ENCODE measurements at regions not wholly inside any gene's neighbourhood (a gene's known extent, or its start where the extent isn't known, plus 50 kb on each side); places are given as distances from the start of the nearest gene placed in this dataset.

DNA sequence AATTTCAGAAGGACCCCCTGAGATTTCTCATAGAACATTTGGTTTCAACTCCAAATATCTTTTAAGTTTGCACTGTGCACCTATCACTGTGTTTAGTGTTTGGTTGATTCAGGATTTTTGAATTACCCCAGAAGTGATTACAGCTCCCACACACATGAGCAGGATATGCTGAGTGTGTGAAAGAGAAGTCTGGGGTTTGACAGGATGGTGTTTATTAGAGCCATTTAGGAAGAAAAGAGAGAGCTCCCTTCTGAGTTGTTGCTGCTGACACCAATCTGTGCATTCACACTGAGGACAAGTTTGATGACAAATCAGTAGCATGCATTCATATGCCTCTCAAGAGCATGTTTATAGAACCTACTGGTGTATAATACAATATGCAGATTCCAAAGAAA, 118.1 kb downstream of the RPL22L1 start:
- no peak for DNase-seq

DNA sequence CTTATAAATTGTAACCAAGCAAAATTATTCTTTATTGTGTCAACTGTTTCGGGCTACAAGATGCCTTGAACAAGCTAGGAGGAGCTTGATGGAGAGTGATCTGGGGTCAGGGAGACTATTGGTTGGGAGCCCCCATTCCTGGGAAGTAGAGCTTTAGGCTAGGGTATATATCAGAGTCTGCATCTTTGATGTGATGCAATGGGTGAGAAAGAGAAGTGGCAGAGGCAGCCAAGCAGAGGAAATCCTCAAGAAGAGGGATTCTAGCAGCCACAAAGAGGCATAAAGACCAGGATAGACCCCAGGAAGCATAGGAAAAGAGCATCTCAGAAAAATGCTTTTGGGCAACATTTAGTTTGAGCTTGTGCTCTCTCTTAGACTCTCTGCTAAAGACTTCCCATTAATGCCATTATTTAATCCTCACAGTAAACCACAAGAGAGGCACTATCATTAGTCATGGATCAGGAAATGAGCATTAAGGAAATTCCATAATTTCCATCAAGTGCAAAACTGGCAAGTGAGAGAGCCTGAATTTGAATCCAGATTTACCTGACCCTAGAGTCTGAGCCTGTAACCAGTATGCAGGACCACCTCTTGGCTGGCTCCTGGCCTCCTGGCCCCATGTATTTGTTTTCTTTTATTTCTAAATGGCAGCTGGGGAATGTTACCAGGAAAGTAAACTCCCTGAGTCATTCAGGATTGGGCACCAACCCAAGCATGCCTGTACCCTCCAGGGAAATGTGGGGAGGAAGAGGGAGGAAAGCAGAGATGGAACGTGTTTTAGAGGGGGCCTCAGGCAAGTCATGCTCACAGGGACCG, 118.7 kb downstream of the RPL22L1 start:
- no peak for DNase-seq

DNA sequence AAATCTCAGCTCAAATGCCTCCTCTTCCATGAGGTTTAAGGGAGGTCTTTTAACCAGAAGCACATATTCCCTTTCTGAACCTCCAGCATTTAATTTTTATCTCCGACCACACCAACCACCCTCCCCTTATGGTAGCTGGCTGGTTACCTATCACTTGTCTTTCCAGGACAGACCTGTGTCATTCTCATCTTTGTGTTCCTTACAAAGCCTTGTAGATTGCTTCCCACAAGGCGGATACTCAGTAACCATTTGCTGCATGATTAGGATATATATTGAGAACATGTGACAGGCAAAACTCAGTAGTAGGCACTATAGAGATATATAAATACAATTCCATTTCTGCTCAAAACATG, 119.5 kb downstream of the RPL22L1 start:
- DNase-seq: no peak

- DNase-seq: no peak
Observed at GRCh38 chr3:170749765-170750477, 120.1 kb downstream of the RPL22L1 start.

- DNase-seq: no peak
Observed at GRCh38 chr3:170749185-170749584, 120.8 kb downstream of the RPL22L1 start.

GRCh38 chr3:170746175-170746942, 123.6 kb downstream of the RPL22L1 start:
- no peak for DNase-seq

- no peak for DNase-seq
Observed at GRCh38 chr3:170745211-170745718, 124.7 kb downstream of the RPL22L1 start.

DNA sequence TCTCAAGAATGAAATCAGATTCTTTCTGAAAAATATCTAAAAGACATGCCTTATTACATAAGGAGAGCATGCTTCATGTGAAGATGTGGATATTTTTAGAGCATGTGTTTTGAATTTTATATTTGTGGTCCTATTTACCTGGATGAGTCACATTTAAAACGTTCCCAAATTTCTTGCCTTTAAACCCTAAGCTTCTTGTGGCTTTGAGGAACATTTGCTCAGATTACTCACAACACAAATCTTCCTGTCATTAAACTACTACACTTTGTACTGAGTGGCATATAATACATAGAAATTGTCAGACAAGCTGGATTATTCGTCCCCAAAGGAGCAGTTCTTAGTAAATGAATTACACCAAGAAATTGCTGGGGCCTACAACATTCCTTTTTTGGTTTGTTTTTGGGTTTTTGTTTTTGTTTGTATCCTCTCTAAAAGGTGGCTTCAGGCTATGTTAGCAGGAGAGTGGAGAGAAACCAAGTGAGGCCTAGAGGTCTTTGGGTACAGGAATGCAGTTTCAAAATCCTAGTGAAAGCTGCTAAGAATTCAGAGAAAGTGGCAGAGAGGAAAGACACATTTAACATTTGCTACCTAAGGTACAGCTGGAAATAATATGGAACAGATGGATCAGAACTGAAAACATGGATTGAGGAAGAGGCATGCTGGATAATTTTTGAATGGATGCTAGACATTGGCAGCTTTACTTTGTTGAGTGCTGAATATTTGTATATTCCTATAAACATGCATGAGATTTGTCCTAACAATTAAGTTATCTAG, 128.1 kb downstream of the RPL22L1 start:
- DNase-seq: no peak

DNA sequence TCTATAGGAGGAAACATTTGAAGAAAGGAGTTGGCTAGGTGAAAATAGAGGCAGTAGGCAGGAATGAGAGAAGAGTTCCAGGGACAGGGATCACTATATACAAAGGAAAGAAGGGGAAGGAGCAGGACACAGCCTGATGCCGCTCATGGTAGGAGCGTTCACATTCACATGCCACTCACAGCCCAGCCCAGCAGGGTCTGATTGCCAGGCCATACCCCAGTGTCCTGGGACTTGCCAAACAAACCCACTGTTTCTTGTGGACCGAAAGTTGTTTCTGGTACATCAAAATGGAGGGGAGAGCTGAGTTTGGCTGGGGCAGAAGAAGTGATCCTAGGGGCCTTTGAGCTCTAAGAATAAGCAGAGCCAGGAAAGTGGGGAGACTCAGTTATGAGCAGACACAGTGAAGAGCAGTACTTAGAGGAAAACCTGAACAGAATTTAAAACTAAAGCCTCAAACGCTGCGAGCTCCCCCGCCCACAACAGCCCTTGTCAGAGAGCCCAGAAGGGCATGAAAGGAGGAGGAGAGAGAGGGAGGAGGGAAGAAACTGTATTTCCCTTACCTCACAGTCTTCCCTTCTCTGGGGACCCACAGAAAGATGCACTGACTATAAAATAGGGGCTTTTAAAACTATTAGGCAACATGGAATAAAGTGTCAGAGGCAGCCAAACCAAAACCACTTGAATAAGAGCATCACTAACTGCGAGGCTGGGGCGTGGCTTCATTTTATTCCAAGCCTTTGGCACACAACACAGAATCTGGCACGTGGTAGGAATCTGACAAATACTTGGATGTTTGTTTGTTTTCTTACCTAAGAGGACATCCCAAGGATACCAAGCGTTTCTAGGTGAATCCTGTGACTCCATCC, 129.0 kb downstream of the RPL22L1 start:
- no peak for DNase-seq

DNA sequence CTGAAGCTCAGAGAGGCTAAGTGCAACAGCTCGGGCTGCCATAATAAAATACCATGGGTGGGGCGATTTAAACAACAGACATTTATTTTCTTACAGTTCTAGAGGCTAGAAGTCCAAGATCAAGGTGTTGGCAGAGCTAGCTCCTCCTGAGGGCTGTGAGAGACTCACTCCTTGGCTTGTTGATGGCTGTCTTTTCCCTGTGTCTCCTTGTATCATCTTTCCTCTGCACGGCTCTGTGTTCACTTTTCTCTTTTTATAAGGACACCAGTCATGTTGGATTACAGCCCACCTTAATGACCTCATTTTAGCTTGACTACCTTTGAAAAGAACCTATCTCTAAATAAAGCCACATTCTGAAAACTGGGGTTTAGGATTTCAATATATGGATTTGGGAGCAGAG, 129.7 kb downstream of the RPL22L1 start:
- DNase-seq: no peak

DNA sequence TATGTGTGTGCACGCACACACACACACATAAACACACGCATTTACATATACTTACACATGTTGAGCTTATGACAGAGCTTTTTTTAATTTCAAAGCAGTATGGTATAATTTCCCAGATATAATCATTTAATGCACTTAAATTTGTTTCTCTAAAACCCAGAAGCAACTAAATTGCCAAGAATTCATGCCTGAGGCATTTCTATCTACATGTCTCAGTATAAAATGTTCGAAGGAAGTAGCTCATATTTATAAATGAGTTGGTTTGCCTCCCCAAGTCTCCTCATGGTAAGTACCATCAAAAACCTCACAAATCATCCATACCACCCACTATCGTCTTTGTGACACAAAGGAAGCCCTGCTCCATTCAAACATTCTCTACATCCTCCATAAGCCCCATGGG, 130.6 kb downstream of the RPL22L1 start:
- no peak for DNase-seq

DNA sequence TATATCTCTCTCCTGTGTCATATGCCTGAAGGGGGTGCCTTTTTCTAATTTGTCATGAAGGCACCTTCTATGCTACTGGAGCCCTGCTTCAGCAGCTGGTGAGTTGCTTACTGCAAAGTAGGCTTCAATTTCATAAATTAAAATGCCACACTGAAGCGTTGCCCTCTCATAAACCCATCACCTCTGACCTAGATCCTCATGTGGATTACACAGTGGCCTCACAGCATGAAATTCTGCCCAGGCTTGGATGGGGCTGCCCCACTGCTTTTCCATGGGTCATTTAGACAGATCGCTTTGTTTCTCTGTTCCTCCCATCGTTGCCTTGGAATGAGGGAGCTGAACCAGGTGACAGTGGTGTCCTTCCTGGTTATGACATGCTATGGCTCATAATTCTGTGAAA, 131.2 kb downstream of the RPL22L1 start:
- no peak for DNase-seq

GRCh38 chr3:170737498-170738162, 132.4 kb downstream of the RPL22L1 start:
- no peak for DNase-seq

GRCh38 chr3:170735821-170736220, 134.2 kb downstream of the RPL22L1 start:
- no peak for DNase-seq

- no peak for DNase-seq
Observed at GRCh38 chr3:170734735-170735065, 135.3 kb downstream of the RPL22L1 start.

DNA sequence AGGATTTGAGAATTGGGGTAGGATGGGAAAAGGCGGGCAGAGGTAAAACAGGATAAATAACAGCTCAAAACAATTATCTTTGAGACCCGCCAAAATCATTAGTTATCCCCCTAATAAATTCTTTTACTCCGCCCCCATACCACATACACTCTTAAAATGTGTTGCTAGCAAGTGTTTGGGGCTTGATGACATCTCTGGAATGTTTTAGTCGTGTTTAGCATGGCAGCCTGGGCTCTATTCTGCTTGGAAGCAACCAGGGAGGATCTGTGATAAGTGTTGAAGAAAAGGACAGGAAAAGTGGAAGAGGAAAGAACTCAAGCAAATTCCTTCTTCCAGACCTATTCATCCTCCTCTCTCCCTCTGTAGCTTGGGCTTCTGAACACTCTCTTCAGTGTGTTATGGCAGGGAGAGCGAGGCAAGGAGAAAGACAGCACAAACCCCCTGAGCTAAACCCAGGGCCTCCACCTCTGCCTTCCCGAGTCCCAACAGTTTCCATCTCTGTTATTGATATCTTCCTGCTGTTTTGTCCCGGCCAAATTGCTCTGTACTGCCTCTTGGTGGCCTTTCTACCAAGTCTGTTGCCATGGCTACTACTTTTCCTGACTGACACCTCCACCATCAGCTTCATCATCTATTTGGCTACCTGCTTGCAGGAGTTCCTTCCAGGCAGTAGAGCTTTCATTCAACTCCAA, 135.8 kb downstream of the RPL22L1 start:
- no peak for DNase-seq

- no peak for DNase-seq
Observed at GRCh38 chr3:170732660-170733245, 137.2 kb downstream of the RPL22L1 start.

GRCh38 chr3:170731281-170731680, 138.7 kb downstream of the RPL22L1 start:
- DNase-seq: no peak

GRCh38 chr3:170730071-170730812, 139.8 kb downstream of the RPL22L1 start:
- no peak for DNase-seq

- no peak for DNase-seq
Observed at GRCh38 chr3:170728181-170728580, 141.8 kb downstream of the RPL22L1 start.

Data from CD4-positive, alpha-beta T cell treated with Interleukin-12 subunit alpha and Interleukin-12 subunit beta, for 1 hour (primary cell).